ENCODE measurements at regions not wholly inside any gene's neighbourhood (a gene's known extent, or its start where the extent isn't known, plus 50 kb on each side); places are given as distances from the start of the nearest gene placed in this dataset.

GRCh38 chr5:112641515-112642110 is 96.1 kb upstream of the APC start:
- no peak for DNase-seq (ENCODE audit: low spot score)
- no peak for TF ChIP-seq CTCF (IDR thresholded peaks at IDR 0.05; ENCODE audit: borderline replicate concordance, control extremely low read depth, extremely low read depth, insufficient read depth, missing control alignments)
- in situ Hi-C loops (cut with MboI; ENCODE audit: low sequenced_read_pairs, unreplicated experiment) = no loop called here

- in situ Hi-C loops (cut with MboI; ENCODE audit: low sequenced_read_pairs, unreplicated experiment) = no loop called here
These were observed 94.8 kb upstream of the APC start for GRCh38 chr5:112642885-112643284.

GRCh38 chr5:112643339-112643971 is 94.2 kb upstream of the APC start:
- no peak for TF ChIP-seq CTCF (IDR thresholded peaks at IDR 0.05; ENCODE audit: borderline replicate concordance, control extremely low read depth, extremely low read depth, insufficient read depth, missing control alignments)
- in situ Hi-C loops (cut with MboI; ENCODE audit: low sequenced_read_pairs, unreplicated experiment) = no loop called here
- DNase-seq (ENCODE audit: low spot score) = no peak

More at GRCh38 chr5:112642885-112643284, 94.8 kb upstream of the APC start:
- DNase-seq (ENCODE audit: low spot score) = no peak
- TF ChIP-seq CTCF (IDR thresholded peaks at IDR 0.05; ENCODE audit: borderline replicate concordance, control extremely low read depth, extremely low read depth, insufficient read depth, missing control alignments) = no peak

GRCh38 chr5:112646139-112646936 is 91.3 kb upstream of the APC start:
- no peak for DNase-seq (ENCODE audit: low spot score)
- in situ Hi-C loops (cut with MboI; ENCODE audit: low sequenced_read_pairs, unreplicated experiment) = no loop called here

GRCh38 chr5:112647428-112647827 is 90.3 kb upstream of the APC start:
- no peak for DNase-seq (ENCODE audit: low spot score)
- in situ Hi-C loops (cut with MboI; ENCODE audit: low sequenced_read_pairs, unreplicated experiment) = no loop called here
- no peak for TF ChIP-seq CTCF (IDR thresholded peaks at IDR 0.05; ENCODE audit: borderline replicate concordance, control extremely low read depth, extremely low read depth, insufficient read depth, missing control alignments)

More at GRCh38 chr5:112646139-112646936, 91.3 kb upstream of the APC start:
- TF ChIP-seq CTCF (IDR thresholded peaks at IDR 0.05; ENCODE audit: borderline replicate concordance, control extremely low read depth, extremely low read depth, insufficient read depth, missing control alignments) = no peak

GRCh38 chr5:112648264-112648663 is 89.4 kb upstream of the APC start:
- TF ChIP-seq CTCF (IDR thresholded peaks at IDR 0.05; ENCODE audit: borderline replicate concordance, control extremely low read depth, extremely low read depth, insufficient read depth, missing control alignments) = no peak
- in situ Hi-C loops (cut with MboI; ENCODE audit: low sequenced_read_pairs, unreplicated experiment) = no loop called here
- DNase-seq (ENCODE audit: low spot score) = no peak
